Upper lobe of left lung (tissue), 6 donors: ENCODE measurements at regions not wholly inside any gene's neighbourhood (a gene's known extent, or its start where the extent isn't known, plus 50 kb on each side); places are given as distances from the start of the nearest gene placed in this dataset.

Source experiments
- ATAC-seq, 2 donors: fragments of 200-7000 bp; cut with Tn5 transposase; one replicate each; pipeline ENCODE4 v1.9.1; 2022; ENCODE audit warnings: mild to moderate bottlenecking in 2 of 2, moderate library complexity in 2 of 2; ENCODE audit not compliant: low FRiP score in 2 of 2
- DNase-seq, 2 donors: peaks; one replicate each; pipeline ENCODE4 v3.0.0-alpha.2; 2019 to 2020
- H3K27ac ChIP-seq, 4 donors: fragments of 200-600 bp; sonication (generic); one replicate each; pipeline ENCODE4 v1.5.1; 2016 to 2019
- H3K27me3 ChIP-seq, 4 donors: fragments of 200-600 bp; sonication (generic); one replicate each; pipeline ENCODE4 v1.5.1; 2017 to 2019
- H3K36me3 ChIP-seq, 4 donors: fragments of 200-600 bp; sonication (generic); one replicate each; pipeline ENCODE4 v1.5.1; 2016 to 2019
- H3K4me1 ChIP-seq, 4 donors: fragments of 200-600 bp; sonication (generic); one replicate each; pipeline ENCODE4 v1.5.1; 2018 to 2019
- H3K4me3 ChIP-seq, 4 donors: fragments of 200-600 bp; sonication (generic); one replicate each; pipeline ENCODE4 v1.5.1; 2017 to 2019; ENCODE audit warnings: mild to moderate bottlenecking in 2 of 4, moderate library complexity in 1 of 4
- H3K9me3 ChIP-seq, 4 donors: fragments of 200-600 bp; sonication (generic); one replicate each; pipeline ENCODE4 v1.5.1; 2018 to 2019
- EP300 ChIP-seq, 4 donors: sonication (generic); formaldehyde crosslinking; IDR thresholded peaks; one replicate each; pipeline ENCODE4 v1.5.1; 2017; ENCODE audit warnings: antibody characterized with exemption in 4 of 4, control low read depth in 2 of 4
- POLR2A ChIP-seq, 4 donors: fragments of 450-650 bp; IDR thresholded peaks; one replicate each; pipeline ENCODE4 v1.5.1; 2016 to 2017; ENCODE audit warnings: antibody characterized with exemption in 4 of 4, mild to moderate bottlenecking in 2 of 4
- POLR2AphosphoS5 ChIP-seq, 2 donors: sonication (generic); formaldehyde crosslinking; IDR thresholded peaks; one replicate each; pipeline ENCODE4 v1.5.1; 2017; ENCODE audit warnings: antibody characterized with exemption in 2 of 2
- WGBS, 2 donors: methylation state at CpG; one replicate each; pipeline ENCODE4 v1.1.5; 2017 to 2018; 5-methylcytosine and 5-hydroxymethylcytosine counted together
- TF ChIP-seq, protein P1 (sequence below), 6 experiments: fragments of 450-650 bp in 4 of 6; fragments of 200-600 bp in 2 of 6; sonication (generic) in 2 of 6; IDR thresholded peaks; one replicate each; pipeline ENCODE4 v1.5.1; 2016 to 2019; ENCODE audit warnings: antibody characterized with exemption in 6 of 6
- donor health status: DM: no; HTN: no; CAD: no; lungs with moderate emphysema.
- donor health status: DM: no; HTN: yes; CAD: no; lungs with severe emphysema.

GRCh38 chr6:905556-905955 is 212.6 kb upstream of the EXOC2 start:
- DNase-seq (no peak), ATAC-seq (no peak)
- Histone ChIP-seq H3K27ac (no peak overlapping the region), H3K36me3 (no peaks in the 10 kb centered on the region), H3K9me3 (no peaks in the 10 kb centered on the region), H3K4me3 (no peak overlapping the region), H3K4me1 (peaks cover 0 to 11% (median 7%) of the 10 kb centered on the region in 4 donors), H3K27me3 (no peaks in the 10 kb centered on the region)
- TF ChIP-seq POLR2AphosphoS5 (IDR thresholded peaks at IDR 0.05) (no peak), POLR2A (IDR thresholded peaks at IDR 0.05) (no peak), EP300 (IDR thresholded peaks at IDR 0.05) (no peak)
- TF ChIP-seq, protein P1, sequence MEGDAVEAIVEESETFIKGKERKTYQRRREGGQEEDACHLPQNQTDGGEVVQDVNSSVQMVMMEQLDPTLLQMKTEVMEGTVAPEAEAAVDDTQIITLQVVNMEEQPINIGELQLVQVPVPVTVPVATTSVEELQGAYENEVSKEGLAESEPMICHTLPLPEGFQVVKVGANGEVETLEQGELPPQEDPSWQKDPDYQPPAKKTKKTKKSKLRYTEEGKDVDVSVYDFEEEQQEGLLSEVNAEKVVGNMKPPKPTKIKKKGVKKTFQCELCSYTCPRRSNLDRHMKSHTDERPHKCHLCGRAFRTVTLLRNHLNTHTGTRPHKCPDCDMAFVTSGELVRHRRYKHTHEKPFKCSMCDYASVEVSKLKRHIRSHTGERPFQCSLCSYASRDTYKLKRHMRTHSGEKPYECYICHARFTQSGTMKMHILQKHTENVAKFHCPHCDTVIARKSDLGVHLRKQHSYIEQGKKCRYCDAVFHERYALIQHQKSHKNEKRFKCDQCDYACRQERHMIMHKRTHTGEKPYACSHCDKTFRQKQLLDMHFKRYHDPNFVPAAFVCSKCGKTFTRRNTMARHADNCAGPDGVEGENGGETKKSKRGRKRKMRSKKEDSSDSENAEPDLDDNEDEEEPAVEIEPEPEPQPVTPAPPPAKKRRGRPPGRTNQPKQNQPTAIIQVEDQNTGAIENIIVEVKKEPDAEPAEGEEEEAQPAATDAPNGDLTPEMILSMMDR (IDR thresholded peaks at IDR 0.05), result no peak

DNA sequence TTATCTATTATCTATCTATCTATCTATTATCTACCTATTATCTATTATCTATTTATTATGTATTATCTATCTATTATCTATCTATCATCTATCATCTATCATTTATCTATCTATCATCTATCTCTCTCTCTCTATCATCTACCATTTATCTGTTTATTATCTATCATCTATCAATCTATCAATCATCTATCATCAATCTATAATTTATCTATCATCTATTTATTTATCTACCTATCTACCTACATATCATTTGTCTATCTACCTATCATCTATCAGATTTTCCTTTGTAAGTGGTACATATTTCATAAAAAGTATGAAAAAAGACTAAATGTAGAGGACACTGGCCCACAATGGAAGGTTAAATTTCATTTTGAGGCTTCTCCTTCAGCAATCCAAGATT is 212.1 kb upstream of the EXOC2 start:
- Histone ChIP-seq H3K36me3 (no peaks in the 10 kb centered on the region), H3K4me1 (peaks cover 0 to 11% (median 7%) of the 10 kb centered on the region in 4 donors), H3K27me3 (no peaks in the 10 kb centered on the region), H3K4me3 (no peak overlapping the region), H3K27ac (no peak overlapping the region), H3K9me3 (no peaks in the 10 kb centered on the region)
- ATAC-seq (no peak), DNase-seq (no peak)
- TF ChIP-seq, protein P1 (IDR thresholded peaks at IDR 0.05), result no peak
- TF ChIP-seq POLR2AphosphoS5 (IDR thresholded peaks at IDR 0.05) (no peak), EP300 (IDR thresholded peaks at IDR 0.05) (no peak), POLR2A (IDR thresholded peaks at IDR 0.05) (no peak)

- Histone ChIP-seq H3K36me3 (no peaks in the 10 kb centered on the region), H3K27me3 (no peaks in the 10 kb centered on the region), H3K27ac (no peak overlapping the region), H3K4me3 (no peak overlapping the region), H3K9me3 (no peaks in the 10 kb centered on the region), H3K4me1 (peaks cover 0 to 11% (median 7%) of the 10 kb centered on the region in 4 donors)
- TF ChIP-seq POLR2AphosphoS5 (IDR thresholded peaks at IDR 0.05) (no peak), EP300 (IDR thresholded peaks at IDR 0.05) (no peak), POLR2A (IDR thresholded peaks at IDR 0.05) (no peak)
- TF ChIP-seq, protein P1 (IDR thresholded peaks at IDR 0.05), result no peak
- DNase-seq, result no peak
- no peak for ATAC-seq
- 72 to 78% methylated on average over 6 of the region's 6 CpGs for WGBS, 2 donors
These were observed 210.8 kb upstream of the EXOC2 start for GRCh38 chr6:903761-904160.

DNA sequence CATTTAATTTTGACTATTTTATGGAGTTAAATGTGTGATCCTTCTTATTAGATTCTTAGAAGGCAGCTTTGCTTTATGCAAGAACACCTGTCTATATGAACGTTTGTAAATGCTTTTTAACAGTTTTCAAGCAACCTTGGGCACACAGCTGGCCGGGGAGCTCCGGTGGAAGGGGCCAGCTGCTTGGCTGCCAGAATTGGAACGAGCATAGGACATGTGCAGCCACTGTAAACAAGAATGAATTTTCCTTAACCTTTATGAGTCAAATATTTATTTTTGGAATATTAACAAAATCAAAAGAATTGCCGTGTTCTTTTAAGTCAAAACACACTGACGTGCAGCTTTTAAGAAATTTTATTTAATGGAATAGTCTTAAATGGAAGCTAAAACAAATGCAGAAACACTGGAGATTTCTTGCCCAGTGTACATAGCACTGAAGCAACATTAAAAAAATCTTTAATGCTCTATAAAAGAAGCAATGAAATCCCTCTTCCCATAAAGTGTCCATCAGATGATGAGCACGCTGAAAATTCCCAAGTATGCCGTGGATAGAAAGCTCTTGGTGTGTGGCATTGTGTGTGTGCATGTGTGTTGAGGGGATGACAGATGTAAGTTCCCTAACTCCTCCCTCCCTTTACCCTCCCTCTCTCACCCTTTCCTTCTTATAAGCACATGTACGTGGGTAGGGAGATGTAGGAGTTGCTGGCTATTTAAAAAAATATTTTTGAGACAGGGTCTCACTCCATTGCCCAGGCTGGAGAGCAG is 208.9 kb upstream of the EXOC2 start:
- 35 to 49% methylated on average over 9 of the region's 9 CpGs for WGBS, 2 donors
- Histone ChIP-seq H3K9me3 (no peaks in the 10 kb centered on the region), H3K27me3 (no peaks in the 10 kb centered on the region), H3K4me1 (peaks cover 0 to 11% (median 7%) of the 10 kb centered on the region in 4 donors), H3K4me3 (no peak overlapping the region), H3K27ac (no peak overlapping the region), H3K36me3 (no peaks in the 10 kb centered on the region)
- ATAC-seq (no peak), DNase-seq (no peak)
- TF ChIP-seq EP300 (IDR thresholded peaks at IDR 0.05) (peak in 1 of 4 donors; percentile 8), POLR2AphosphoS5 (IDR thresholded peaks at IDR 0.05) (peak in 1 of 2 donors; percentile 39), POLR2A (IDR thresholded peaks at IDR 0.05) (no peak)
- TF ChIP-seq, protein P1 (IDR thresholded peaks at IDR 0.05), result no peak
